Left ventricle myocardium inferior (tissue), 1 donor: ENCODE measurements at regions not wholly inside any gene's neighbourhood (a gene's known extent, or its start where the extent isn't known, plus 50 kb on each side); places are given as distances from the start of the nearest gene placed in this dataset.

Source experiments
- DNase-seq: peaks from one replicate; pipeline ENCODE4 v3.0.0-alpha.2; 2020
- H3K27ac ChIP-seq: fragments of 200-600 bp; replicated peaks from 2 replicates; pipeline ENCODE4 v1.8.0; 2021
- H3K27me3 ChIP-seq: fragments of 200-600 bp; 2 replicates; pipeline ENCODE4 v1.8.0; 2021; ENCODE audit warnings: low read depth
- H3K36me3 ChIP-seq: fragments of 200-600 bp; 2 replicates; pipeline ENCODE4 v1.8.0; 2021
- H3K4me1 ChIP-seq: fragments of 200-600 bp; 2 replicates; pipeline ENCODE4 v1.8.0; 2021
- H3K4me3 ChIP-seq: fragments of 200-600 bp; 2 replicates; pipeline ENCODE4 v1.8.0; 2021; ENCODE audit warnings: mild to moderate bottlenecking, moderate library complexity
- H3K9me3 ChIP-seq: fragments of 200-600 bp; replicated peaks from 2 replicates; pipeline ENCODE4 v1.8.0; 2021
- intact Hi-C: fragments of 100-400 bp; cut with micrococcal nuclease; formaldehyde crosslinking; loops from one replicate; pipeline ENCODE4 v1.11.0; 2022
- TF ChIP-seq, protein P1 (sequence below): fragments of 200-600 bp; IDR thresholded peaks from 2 replicates; pipeline ENCODE4 v1.8.0; 2021; ENCODE audit warnings: antibody characterized with exemption, mild to moderate bottlenecking, borderline replicate concordance
- donor health status: DM: no; HTN: yes; CAD: no; lungs with severe emphysema.

DNA sequence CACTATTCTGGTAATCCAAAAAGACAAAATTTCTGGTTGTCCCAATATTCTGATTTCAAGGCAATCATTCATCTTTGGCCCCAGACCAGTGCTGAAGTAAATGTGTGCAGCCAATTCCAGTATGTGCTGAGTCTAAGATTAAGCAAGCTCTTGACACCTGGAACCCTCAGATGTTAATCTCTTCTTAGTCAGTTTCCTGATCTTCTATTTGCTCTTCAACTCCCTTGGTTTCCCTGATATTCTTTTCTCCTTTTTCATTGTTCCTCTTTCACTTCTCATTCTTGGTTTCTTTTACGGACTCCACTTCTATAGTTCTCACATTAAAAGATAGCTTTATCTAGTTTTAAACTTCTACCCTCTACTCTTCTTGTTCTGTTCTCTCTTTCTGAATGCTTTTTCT, 445.7 kb upstream of the FANCL start:
- TF ChIP-seq, protein P1, sequence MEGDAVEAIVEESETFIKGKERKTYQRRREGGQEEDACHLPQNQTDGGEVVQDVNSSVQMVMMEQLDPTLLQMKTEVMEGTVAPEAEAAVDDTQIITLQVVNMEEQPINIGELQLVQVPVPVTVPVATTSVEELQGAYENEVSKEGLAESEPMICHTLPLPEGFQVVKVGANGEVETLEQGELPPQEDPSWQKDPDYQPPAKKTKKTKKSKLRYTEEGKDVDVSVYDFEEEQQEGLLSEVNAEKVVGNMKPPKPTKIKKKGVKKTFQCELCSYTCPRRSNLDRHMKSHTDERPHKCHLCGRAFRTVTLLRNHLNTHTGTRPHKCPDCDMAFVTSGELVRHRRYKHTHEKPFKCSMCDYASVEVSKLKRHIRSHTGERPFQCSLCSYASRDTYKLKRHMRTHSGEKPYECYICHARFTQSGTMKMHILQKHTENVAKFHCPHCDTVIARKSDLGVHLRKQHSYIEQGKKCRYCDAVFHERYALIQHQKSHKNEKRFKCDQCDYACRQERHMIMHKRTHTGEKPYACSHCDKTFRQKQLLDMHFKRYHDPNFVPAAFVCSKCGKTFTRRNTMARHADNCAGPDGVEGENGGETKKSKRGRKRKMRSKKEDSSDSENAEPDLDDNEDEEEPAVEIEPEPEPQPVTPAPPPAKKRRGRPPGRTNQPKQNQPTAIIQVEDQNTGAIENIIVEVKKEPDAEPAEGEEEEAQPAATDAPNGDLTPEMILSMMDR = no peak
- H3K27me3 ChIP-seq = no peaks in the 10 kb centered on the region
- H3K36me3 ChIP-seq = no peaks in the 10 kb centered on the region
- no peaks in the 10 kb centered on the region for H3K4me1 ChIP-seq
- intact Hi-C loops = no loop called here
- DNase-seq = no peak
- no peak overlapping the region for H3K4me3 ChIP-seq
- no peak overlapping the region for H3K27ac ChIP-seq
- H3K9me3 ChIP-seq = peaks cover 9% of the 10 kb centered on the region

DNA sequence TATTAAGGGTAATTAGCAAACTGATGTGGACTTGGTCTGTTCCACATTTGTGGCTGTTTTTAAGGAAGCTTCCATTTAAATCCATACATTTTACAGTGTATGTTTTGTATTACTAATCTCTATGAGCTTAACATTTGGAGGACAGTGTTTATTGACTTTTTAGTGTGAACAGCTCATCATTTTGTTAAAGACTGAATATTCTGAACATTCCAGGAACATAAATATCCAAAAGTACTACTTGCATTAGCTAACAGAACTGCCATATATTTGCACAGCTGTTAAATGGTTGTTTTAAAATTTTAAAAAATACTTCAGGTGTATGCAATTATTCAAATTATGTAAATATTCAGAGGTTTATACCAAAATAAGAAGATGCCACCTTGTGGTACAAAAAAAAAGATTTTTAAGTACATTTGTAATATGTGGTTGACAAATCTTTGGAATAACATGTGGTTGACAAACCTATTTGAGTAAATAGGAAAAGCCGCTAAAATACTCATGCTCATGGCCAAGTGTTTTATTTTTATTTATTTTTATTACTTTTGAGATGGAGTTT, 439.7 kb upstream of the FANCL start:
- H3K27me3 ChIP-seq = no peaks in the 10 kb centered on the region
- TF ChIP-seq, protein P1 = no peak
- H3K36me3 ChIP-seq = no peaks in the 10 kb centered on the region
- H3K4me3 ChIP-seq = no peak overlapping the region
- no peak for DNase-seq
- H3K4me1 ChIP-seq = no peaks in the 10 kb centered on the region
- intact Hi-C loops = no loop called here
- H3K9me3 ChIP-seq = peaks cover 3% of the 10 kb centered on the region
- H3K27ac ChIP-seq = no peak overlapping the region

DNA sequence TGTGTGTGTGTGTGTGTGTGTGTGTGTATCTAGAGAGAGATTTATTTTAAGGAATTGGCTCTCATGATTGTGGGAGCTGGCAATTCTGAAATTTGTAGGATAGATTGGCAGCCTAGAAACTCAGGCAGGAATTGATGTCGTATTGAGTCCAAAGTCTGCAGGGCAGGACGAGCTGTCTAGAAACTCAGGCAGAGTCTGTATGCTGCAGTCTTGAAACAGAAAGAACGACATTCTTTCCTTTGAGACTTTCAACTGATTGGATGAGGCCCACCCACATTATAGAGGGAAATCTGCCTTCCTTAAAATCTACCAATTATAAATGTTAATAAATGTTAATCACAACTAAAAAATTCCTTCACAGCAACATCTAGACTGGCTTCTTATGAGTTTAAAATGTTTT, 436.6 kb upstream of the FANCL start:
- TF ChIP-seq, protein P1 = no peak
- intact Hi-C loops = no loop called here
- no peak for DNase-seq
- Histone ChIP-seq H3K9me3 (peaks cover 3% of the 10 kb centered on the region), H3K36me3 (no peaks in the 10 kb centered on the region), H3K4me1 (no peaks in the 10 kb centered on the region), H3K27me3 (no peaks in the 10 kb centered on the region), H3K4me3 (no peak overlapping the region), H3K27ac (no peak overlapping the region)

DNA sequence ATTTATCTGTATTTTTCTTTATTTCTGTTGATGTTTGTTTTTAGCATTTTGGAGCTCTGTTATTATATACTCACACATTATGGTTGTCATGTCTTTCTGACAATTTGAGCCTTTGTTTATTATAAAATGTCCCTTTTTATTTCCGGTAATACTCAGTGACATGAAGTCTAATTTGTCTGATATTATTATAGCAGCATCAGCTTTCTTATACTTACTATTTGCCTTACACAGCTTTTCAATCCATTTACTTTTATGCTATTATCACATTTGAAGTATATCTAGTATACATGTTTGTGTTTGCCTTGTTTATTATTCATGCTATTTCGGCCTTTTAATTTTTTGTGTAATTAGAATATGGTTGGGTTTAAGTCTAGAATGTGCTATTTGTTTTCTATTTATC, 430.6 kb upstream of the FANCL start:
- TF ChIP-seq, protein P1 = no peak
- no peaks in the 10 kb centered on the region for H3K27me3 ChIP-seq
- no peak overlapping the region for H3K27ac ChIP-seq
- no peaks in the 10 kb centered on the region for H3K36me3 ChIP-seq
- peaks cover 11% of the 10 kb centered on the region for H3K9me3 ChIP-seq
- no peak overlapping the region for H3K4me3 ChIP-seq
- intact Hi-C loops = no loop called here
- no peaks in the 10 kb centered on the region for H3K4me1 ChIP-seq
- no peak for DNase-seq

DNA sequence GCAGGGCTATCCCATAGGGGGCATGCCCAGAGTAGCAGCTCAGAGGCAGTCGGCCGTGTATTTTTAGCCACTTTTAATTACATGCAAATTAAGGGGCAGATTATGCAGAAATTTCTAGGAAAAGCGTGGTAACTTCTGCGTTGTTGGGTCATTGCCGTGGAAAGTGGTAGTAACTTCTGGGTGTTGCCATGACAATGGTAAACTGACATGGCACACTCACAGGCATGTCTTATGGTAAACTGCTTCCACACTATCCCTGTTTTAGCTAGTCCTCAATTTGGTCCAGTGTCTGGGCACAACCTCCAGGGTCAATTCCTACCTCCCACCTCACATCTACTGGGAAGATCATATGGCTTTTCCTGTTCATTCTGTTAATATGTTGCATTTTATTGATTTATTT, 428.9 kb upstream of the FANCL start:
- Histone ChIP-seq H3K4me1 (no peaks in the 10 kb centered on the region), H3K4me3 (no peak overlapping the region), H3K9me3 (peaks cover 11% of the 10 kb centered on the region), H3K27ac (no peak overlapping the region), H3K36me3 (no peaks in the 10 kb centered on the region), H3K27me3 (no peaks in the 10 kb centered on the region)
- no peak for DNase-seq
- intact Hi-C loops = no loop called here
- TF ChIP-seq, protein P1 = no peak
